Caco-2 (cell line): ENCODE measurements at regions not wholly inside any gene's neighbourhood (a gene's known extent, or its start where the extent isn't known, plus 50 kb on each side); places are given as distances from the start of the nearest gene placed in this dataset.
"Not testable (repeated sequence)": the region's sequence is repeated elsewhere in the genome, so short reads cannot be mapped to it uniquely, and the experiment has no call there.

Experiments used
- BruUV-seq: library from RNA; stranded (reverse); fragments of 400-500 nt; replicated peaks from 2 replicates; lab custom pipeline; 2021; lab: Mats Ljungman, UMichigan
- CTCF ChIA-PET: fragments of 300-600 bp; sonication (Branson Sonifier 250); formaldehyde crosslinking; loops from one replicate; lab custom pipeline; 2022; ENCODE audit warnings: antibody characterized with exemption; lab: Charles Lee
- POLR2A ChIA-PET: fragments of 300-600 bp; sonication (Branson Sonifier 250); formaldehyde crosslinking; loops from one replicate; lab custom pipeline; 2022; ENCODE audit warnings: antibody characterized with exemption; lab: Charles Lee
- DNase-seq, 2 experiments: peaks; one replicate each; pipeline versions ENCODE4 v3.0.0 to v3.0.0-alpha.2; 2020 to 2022
- H3K27me3 ChIP-seq: replicated peaks from 2 replicates; pipeline ENCODE4 v1.6.0; 2011; ENCODE audit warnings: low read length; ENCODE audit not compliant: control insufficient read depth, insufficient read depth
- H3K36me3 ChIP-seq: 2 replicates; pipeline ENCODE4 v1.5.1; 2011; ENCODE audit warnings: low read length; ENCODE audit not compliant: control insufficient read depth, insufficient read depth
- H3K4me1 ChIP-seq: fragments of 250-450 bp; sonication (Bioruptor Pico); 2 replicates; pipeline ENCODE4 v1.5.1; 2020; ENCODE audit warnings: mild to moderate bottlenecking
- H3K4me3 ChIP-seq: 2 replicates; pipeline ENCODE4 v1.5.1; 2011; ENCODE audit warnings: low read depth, mild to moderate bottlenecking, control low read depth, low read length
- H3K9me3 ChIP-seq: fragments of 250-450 bp; sonication (Bioruptor Pico); 2 replicates; pipeline ENCODE4 v1.5.1; 2020; ENCODE audit warnings: mild to moderate bottlenecking, moderate library complexity
- H3K27ac Mint-ChIP-seq: one replicate; pipeline ENCODE4 v1.8.0; 2022; ENCODE audit warnings: mixed read lengths; ENCODE audit not compliant: unreplicated experiment
- H3K27me3 Mint-ChIP-seq: one replicate; pipeline ENCODE4 v1.8.0; 2022; ENCODE audit warnings: mixed read lengths; ENCODE audit not compliant: insufficient read depth, unreplicated experiment
- H3K36me3 Mint-ChIP-seq: one replicate; pipeline ENCODE4 v1.8.0; 2022; ENCODE audit warnings: mild to moderate bottlenecking, mixed read lengths; ENCODE audit not compliant: insufficient read depth, unreplicated experiment
- H3K4me1 Mint-ChIP-seq: one replicate; pipeline ENCODE4 v1.8.0; 2022; ENCODE audit warnings: low read depth, mixed read lengths; ENCODE audit not compliant: unreplicated experiment
- H3K4me3 Mint-ChIP-seq: one replicate; pipeline ENCODE4 v1.8.0; 2022; ENCODE audit warnings: mild to moderate bottlenecking, moderate library complexity, mixed read lengths; ENCODE audit not compliant: unreplicated experiment
- H3K9me3 Mint-ChIP-seq: one replicate; pipeline ENCODE4 v1.8.0; 2022; ENCODE audit warnings: mixed read lengths; ENCODE audit not compliant: unreplicated experiment
- intact Hi-C: fragments of 100-400 bp; cut with micrococcal nuclease; formaldehyde crosslinking; loops from one replicate; pipeline ENCODE4 v1.10.0; 2022; ENCODE audit not compliant: unreplicated experiment
- TF ChIP-seq, protein P1 (sequence below), 2 experiments: fragments of 200-600 bp in 1 of 2; IDR thresholded peaks; 1 replicate in 1 of 2; 2 replicates in 1 of 2; pipeline versions ENCODE4 v1.5.1 to v1.8.0; 2011 to 2022; ENCODE audit warnings: antibody characterized with exemption in 1 of 2, control low read depth in 1 of 2, inconsistent platforms in 1 of 2, low read depth in 1 of 2, low read length in 1 of 2, mild to moderate bottlenecking in 1 of 2, moderate library complexity in 1 of 2; ENCODE audit not compliant: insufficient read depth in 1 of 2, severe bottlenecking in 1 of 2, unreplicated experiment in 1 of 2

DNA sequence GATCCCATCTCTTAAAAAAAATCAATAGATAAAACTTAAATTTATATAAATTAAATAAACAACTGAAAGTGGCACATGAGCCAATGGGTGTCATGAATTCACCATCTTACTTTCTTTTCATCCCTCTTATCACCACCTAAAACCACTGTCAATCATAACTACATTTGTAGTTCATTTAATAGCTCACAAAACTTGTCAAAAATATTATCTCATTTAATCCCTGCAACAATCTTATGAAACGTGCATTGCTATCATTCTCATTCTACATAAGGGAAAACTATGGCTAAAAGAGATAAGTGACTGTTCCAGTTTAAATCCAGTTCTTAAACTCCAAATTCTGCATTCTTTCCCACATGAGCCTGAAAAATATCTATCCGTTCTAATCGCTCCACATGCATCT, 80.6 kb upstream of the BEND6 start:
- no peaks in the 10 kb centered on the region for H3K36me3 ChIP-seq
- POLR2A ChIA-PET: no interaction called here
- intact Hi-C loops: no loop called here
- H3K4me1 ChIP-seq: peaks cover 8% of the 10 kb centered on the region
- Mint-ChIP-seq H3K36me3 (no peaks in the 10 kb centered on the region), H3K27me3 (no peaks in the 10 kb centered on the region), H3K4me1 (peaks cover 15% of the 10 kb centered on the region), H3K27ac (no peak overlapping the region), H3K4me3 (no peak overlapping the region), H3K9me3 (no peaks in the 10 kb centered on the region)
- H3K4me3 ChIP-seq: no peak overlapping the region
- TF ChIP-seq, protein P1, sequence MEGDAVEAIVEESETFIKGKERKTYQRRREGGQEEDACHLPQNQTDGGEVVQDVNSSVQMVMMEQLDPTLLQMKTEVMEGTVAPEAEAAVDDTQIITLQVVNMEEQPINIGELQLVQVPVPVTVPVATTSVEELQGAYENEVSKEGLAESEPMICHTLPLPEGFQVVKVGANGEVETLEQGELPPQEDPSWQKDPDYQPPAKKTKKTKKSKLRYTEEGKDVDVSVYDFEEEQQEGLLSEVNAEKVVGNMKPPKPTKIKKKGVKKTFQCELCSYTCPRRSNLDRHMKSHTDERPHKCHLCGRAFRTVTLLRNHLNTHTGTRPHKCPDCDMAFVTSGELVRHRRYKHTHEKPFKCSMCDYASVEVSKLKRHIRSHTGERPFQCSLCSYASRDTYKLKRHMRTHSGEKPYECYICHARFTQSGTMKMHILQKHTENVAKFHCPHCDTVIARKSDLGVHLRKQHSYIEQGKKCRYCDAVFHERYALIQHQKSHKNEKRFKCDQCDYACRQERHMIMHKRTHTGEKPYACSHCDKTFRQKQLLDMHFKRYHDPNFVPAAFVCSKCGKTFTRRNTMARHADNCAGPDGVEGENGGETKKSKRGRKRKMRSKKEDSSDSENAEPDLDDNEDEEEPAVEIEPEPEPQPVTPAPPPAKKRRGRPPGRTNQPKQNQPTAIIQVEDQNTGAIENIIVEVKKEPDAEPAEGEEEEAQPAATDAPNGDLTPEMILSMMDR (IDR thresholded peaks at IDR 0.05; ENCODE audit: insufficient read depth in 1 of 2, low read depth in 1 of 2, low read length in 1 of 2, severe bottlenecking in 1 of 2, unreplicated experiment in 1 of 2): no peak
- H3K27me3 ChIP-seq: no peaks in the 10 kb centered on the region
- no peaks in the 10 kb centered on the region for H3K9me3 ChIP-seq
- DNase-seq: no peak
- CTCF ChIA-PET: no interaction called here
- no TSS peak for BruUV-seq

DNA sequence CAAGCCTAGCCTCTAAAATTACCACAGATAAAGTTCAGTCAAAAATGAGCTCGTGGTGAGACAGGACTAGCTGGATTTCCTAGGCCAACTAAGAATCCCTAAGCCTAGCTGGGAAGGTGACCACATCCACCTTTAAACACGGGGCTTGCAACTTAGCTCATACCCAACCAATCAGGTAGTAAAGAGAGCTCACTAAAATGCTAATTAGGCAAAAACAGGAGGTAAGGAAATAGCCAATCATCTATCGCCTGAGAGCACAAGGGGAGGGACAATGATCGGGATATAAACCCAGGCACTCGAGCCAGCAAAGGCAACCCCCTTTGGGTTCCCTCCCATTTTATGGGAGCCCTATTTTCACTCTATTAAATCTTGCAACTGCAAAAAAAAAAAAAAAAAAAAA, 84.9 kb upstream of the BEND6 start:
- POLR2A ChIA-PET, intact Hi-C loops: not testable (repeated sequence)

DNA sequence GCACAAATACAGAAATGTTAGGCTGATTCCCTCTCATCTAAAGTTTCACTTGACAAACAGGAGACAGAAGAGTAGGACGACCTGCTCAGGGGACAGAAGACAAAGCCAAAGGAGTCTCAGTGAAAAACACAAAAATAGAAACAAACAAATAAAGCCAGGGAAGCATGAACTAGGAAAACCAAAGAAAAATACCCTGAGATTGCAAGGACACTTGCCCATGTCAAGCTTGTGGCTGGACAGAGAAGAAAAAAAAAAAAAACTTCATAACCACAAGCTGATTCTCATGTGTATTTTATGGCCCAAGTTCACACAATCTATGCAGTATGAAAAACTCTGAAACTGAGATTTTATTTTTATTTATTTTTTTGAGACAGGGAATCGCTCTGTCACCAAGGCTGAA, 85.6 kb upstream of the BEND6 start:
- intact Hi-C loops: no loop called here
- peaks cover under 1% of the 10 kb centered on the region for H3K4me1 Mint-ChIP-seq
- H3K4me3 Mint-ChIP-seq: no peak overlapping the region
- no peak overlapping the region for H3K27ac Mint-ChIP-seq
- ChIA-PET POLR2A (no interaction called here), CTCF (no interaction called here)
- H3K36me3 Mint-ChIP-seq: no peaks in the 10 kb centered on the region
- peaks cover 3% of the 10 kb centered on the region for H3K4me1 ChIP-seq
- no TSS peak for BruUV-seq
- H3K27me3 ChIP-seq: no peaks in the 10 kb centered on the region
- DNase-seq: no peak
- no peaks in the 10 kb centered on the region for H3K36me3 ChIP-seq
- TF ChIP-seq, protein P1 (IDR thresholded peaks at IDR 0.05; ENCODE audit: insufficient read depth in 1 of 2, low read depth in 1 of 2, low read length in 1 of 2, severe bottlenecking in 1 of 2, unreplicated experiment in 1 of 2): no peak
- no peaks in the 10 kb centered on the region for H3K9me3 Mint-ChIP-seq
- H3K4me3 ChIP-seq: no peak overlapping the region
- H3K9me3 ChIP-seq: no peaks in the 10 kb centered on the region
- no peaks in the 10 kb centered on the region for H3K27me3 Mint-ChIP-seq

More for the DNA sequence above, 84.9 kb upstream of the BEND6 start:
- not testable (repeated sequence) for H3K4me1 Mint-ChIP-seq, H3K27me3 Mint-ChIP-seq, H3K36me3 Mint-ChIP-seq, H3K27ac Mint-ChIP-seq, H3K9me3 Mint-ChIP-seq, H3K27me3 ChIP-seq, H3K4me1 ChIP-seq, DNase-seq, H3K4me3 ChIP-seq, H3K4me3 Mint-ChIP-seq, H3K9me3 ChIP-seq, BruUV-seq, H3K36me3 ChIP-seq
- CTCF ChIA-PET: interaction anchor here (0.6 to 0.9 kb wide), 2 partner anchors 34 to 281 kb away, joined by 6 read pairs; no protein-coding TSS in a partner anchor

DNA sequence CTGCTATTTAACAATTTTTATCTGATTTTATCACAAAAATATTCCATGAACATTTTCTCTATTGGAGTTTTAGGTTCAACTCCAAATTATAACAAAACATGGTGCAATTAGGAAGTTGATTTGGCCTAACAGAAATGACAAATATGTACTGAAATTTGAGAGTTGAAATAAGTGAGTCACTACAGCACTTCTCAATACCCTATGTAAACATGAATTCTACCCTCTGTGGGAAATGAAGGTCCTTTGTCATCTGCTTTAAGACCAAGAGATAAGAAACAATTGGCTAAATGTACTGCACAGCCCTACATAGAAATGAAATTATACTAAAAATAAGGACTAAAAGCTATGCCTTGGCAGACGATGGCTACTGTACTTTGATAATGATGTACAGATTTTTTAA, 86.2 kb upstream of the BEND6 start:
- no peaks in the 10 kb centered on the region for H3K36me3 ChIP-seq
- no peaks in the 10 kb centered on the region for H3K9me3 Mint-ChIP-seq
- peaks cover 8% of the 10 kb centered on the region for H3K4me1 Mint-ChIP-seq
- H3K36me3 Mint-ChIP-seq: no peaks in the 10 kb centered on the region
- POLR2A ChIA-PET: no interaction called here
- TF ChIP-seq, protein P1 (IDR thresholded peaks at IDR 0.05; ENCODE audit: insufficient read depth in 1 of 2, low read depth in 1 of 2, low read length in 1 of 2, severe bottlenecking in 1 of 2, unreplicated experiment in 1 of 2): no peak
- no peak overlapping the region for H3K4me3 ChIP-seq
- H3K27me3 ChIP-seq: no peaks in the 10 kb centered on the region
- CTCF ChIA-PET: no interaction called here
- H3K4me1 ChIP-seq: peaks cover 9% of the 10 kb centered on the region
- H3K27ac Mint-ChIP-seq: no peak overlapping the region
- intact Hi-C loops: no loop called here
- no TSS peak for BruUV-seq
- H3K27me3 Mint-ChIP-seq: no peaks in the 10 kb centered on the region
- no peak overlapping the region for H3K4me3 Mint-ChIP-seq
- no peak for DNase-seq
- no peaks in the 10 kb centered on the region for H3K9me3 ChIP-seq
